H9 (cell line): ENCODE measurements at regions not wholly inside any gene's neighbourhood (a gene's known extent, or its start where the extent isn't known, plus 50 kb on each side); places are given as distances from the start of the nearest gene placed in this dataset.

Experiments
- DNase-seq: peaks from one replicate; pipeline ENCODE4 v3.0.0-alpha.2; 2017
- H2AFZ ChIP-seq: one replicate; pipeline ENCODE4 v1.6.1; 2013; ENCODE audit warnings: mild to moderate bottlenecking, low read length, control low read depth, moderate library complexity
- H2AK5ac ChIP-seq: 2 replicates; pipeline ENCODE4 v1.6.1; 2013; ENCODE audit warnings: low read length, control low read depth, mixed read lengths; ENCODE audit not compliant: insufficient read length
- H2BK120ac ChIP-seq: one replicate; pipeline ENCODE4 v1.6.1; 2013; ENCODE audit warnings: low read depth, mild to moderate bottlenecking, low read length, control low read depth, inconsistent platforms; ENCODE audit not compliant: poor library complexity, severe bottlenecking
- H2BK12ac ChIP-seq: 2 replicates; pipeline ENCODE4 v1.6.1; 2013; ENCODE audit warnings: low read length, control low read depth, mixed read lengths, low read depth; ENCODE audit not compliant: insufficient read length
- H2BK15ac ChIP-seq: 2 replicates; pipeline ENCODE4 v1.6.1; 2013; ENCODE audit warnings: low read depth, low read length, control low read depth
- H2BK20ac ChIP-seq: one replicate; pipeline ENCODE4 v1.6.1; 2013; ENCODE audit warnings: low read depth, mild to moderate bottlenecking, low read length, control low read depth, inconsistent platforms; ENCODE audit not compliant: poor library complexity, severe bottlenecking
- H2BK5ac ChIP-seq: 2 replicates; pipeline ENCODE4 v1.6.1; 2013; ENCODE audit warnings: low read length, control low read depth, mixed read lengths; ENCODE audit not compliant: insufficient read length
- H3K14ac ChIP-seq: 2 replicates; pipeline ENCODE4 v1.6.1; 2013; ENCODE audit warnings: low read length, control low read depth; ENCODE audit not compliant: insufficient read depth
- H3K18ac ChIP-seq: 2 replicates; pipeline ENCODE4 v1.6.1; 2013; ENCODE audit warnings: low read depth, mild to moderate bottlenecking, mixed read lengths, low read length, control low read depth; ENCODE audit not compliant: insufficient read length
- H3K23ac ChIP-seq: 2 replicates; pipeline ENCODE4 v1.6.1; 2013; ENCODE audit warnings: low read length, control low read depth, mixed read lengths, low read depth; ENCODE audit not compliant: insufficient read length
- H3K23me2 ChIP-seq: 2 replicates; pipeline ENCODE4 v1.6.1; 2013; ENCODE audit warnings: low read depth, mild to moderate bottlenecking, mixed read lengths, low read length, control low read depth; ENCODE audit not compliant: insufficient read length, poor library complexity, severe bottlenecking
- H3K27ac ChIP-seq: 2 replicates; pipeline ENCODE4 v1.5.1; 2013; ENCODE audit warnings: low read length, control low read depth, mixed read lengths, low read depth; ENCODE audit not compliant: insufficient read length
- H3K27me3 ChIP-seq: 2 replicates; pipeline ENCODE4 v1.6.1; 2013; ENCODE audit warnings: low read length, control low read depth, inconsistent platforms; ENCODE audit not compliant: insufficient read depth
- H3K4ac ChIP-seq: 2 replicates; pipeline ENCODE4 v1.6.1; 2013; ENCODE audit warnings: low read depth, mild to moderate bottlenecking, control low read depth, inconsistent platforms, low read length, moderate library complexity
- H3K4me1 ChIP-seq: 2 replicates; pipeline ENCODE4 v1.6.1; 2013; ENCODE audit warnings: low read length, control low read depth, inconsistent platforms; ENCODE audit not compliant: insufficient read depth
- H3K4me2 ChIP-seq: 2 replicates; pipeline ENCODE4 v1.6.1; 2013; ENCODE audit warnings: low read length, control low read depth, mixed read lengths; ENCODE audit not compliant: insufficient read length, insufficient read depth
- H3K56ac ChIP-seq: 2 replicates; pipeline ENCODE4 v1.6.1; 2013; ENCODE audit warnings: low read depth, mild to moderate bottlenecking, mixed read lengths, low read length, control low read depth; ENCODE audit not compliant: insufficient read length
- H3K79me1 ChIP-seq: 2 replicates; pipeline ENCODE4 v1.6.1; 2013; ENCODE audit warnings: low read depth, mild to moderate bottlenecking, moderate library complexity, low read length, control low read depth, inconsistent platforms; ENCODE audit not compliant: insufficient read depth, poor library complexity, severe bottlenecking
- H3K79me2 ChIP-seq: 2 replicates; pipeline ENCODE4 v1.6.1; 2013; ENCODE audit warnings: low read length, control low read depth, inconsistent platforms; ENCODE audit not compliant: insufficient read depth
- H3K9ac ChIP-seq: 2 replicates; pipeline ENCODE4 v1.6.1; 2013; ENCODE audit warnings: low read length, control low read depth, mixed read lengths; ENCODE audit not compliant: insufficient read length; ENCODE audit errors: extremely low read depth
- H3K9me3 ChIP-seq: one replicate; pipeline ENCODE4 v1.6.1; 2013; ENCODE audit warnings: low read depth, low read length, inconsistent platforms; ENCODE audit not compliant: control insufficient read depth
- H3T11ph ChIP-seq: one replicate; pipeline ENCODE4 v1.6.1; 2013; ENCODE audit warnings: mild to moderate bottlenecking, low read length, control low read depth, inconsistent platforms
- H4K20me1 ChIP-seq: one replicate; pipeline ENCODE4 v1.6.1; 2013; ENCODE audit not compliant: control insufficient read depth, insufficient read length, insufficient read depth
- H4K5ac ChIP-seq: 2 replicates; pipeline ENCODE4 v1.6.1; 2013; ENCODE audit warnings: low read depth, mild to moderate bottlenecking, mixed read lengths, low read length, control low read depth; ENCODE audit not compliant: insufficient read length
- H4K8ac ChIP-seq: replicated peaks from 2 replicates; pipeline ENCODE4 v1.6.1; 2013; ENCODE audit warnings: low read length, control low read depth, mixed read lengths, low read depth; ENCODE audit not compliant: insufficient read length
- H4K91ac ChIP-seq: 2 replicates; pipeline ENCODE4 v1.6.1; 2013; ENCODE audit warnings: low read depth, mild to moderate bottlenecking, moderate library complexity, mixed read lengths, low read length, control low read depth; ENCODE audit not compliant: insufficient read length
- H3K27ac Mint-ChIP-seq, 3 experiments: 2 replicates in 2 of 3; 3 replicates in 1 of 3; pipeline ENCODE4 v1.8.0; 2020 to 2021; ENCODE audit warnings: mixed read lengths in 3 of 3, mild to moderate bottlenecking in 1 of 3, moderate library complexity in 1 of 3
- H3K27me3 Mint-ChIP-seq: 2 replicates; pipeline ENCODE4 v1.8.0; 2021; ENCODE audit warnings: low read depth, mild to moderate bottlenecking, moderate library complexity, mixed read lengths
- H3K36me3 Mint-ChIP-seq, 3 experiments: 2 replicates in 2 of 3; 3 replicates in 1 of 3; pipeline ENCODE4 v1.8.0; 2020 to 2021; ENCODE audit warnings: low read depth in 3 of 3, mixed read lengths in 3 of 3; ENCODE audit not compliant: insufficient read depth in 1 of 3
- H3K4me1 Mint-ChIP-seq, 2 experiments: 2 replicates each; pipeline ENCODE4 v1.8.0; 2020; ENCODE audit warnings: mixed read lengths in 2 of 2
- H3K4me3 Mint-ChIP-seq, 2 experiments: 2 replicates in 1 of 2; 3 replicates in 1 of 2; pipeline ENCODE4 v1.8.0; 2020 to 2021; ENCODE audit warnings: mild to moderate bottlenecking in 2 of 2, mixed read lengths in 2 of 2, moderate library complexity in 1 of 2
- H3K9me3 Mint-ChIP-seq, 2 experiments: 2 replicates in 1 of 2; 3 replicates in 1 of 2; pipeline ENCODE4 v1.8.0; 2020; ENCODE audit warnings: mild to moderate bottlenecking in 2 of 2, mixed read lengths in 2 of 2, moderate library complexity in 1 of 2
- CTCF ChIP-seq: fragments of 200-600 bp; sonication (generic); conservative IDR thresholded peaks from 3 replicates; pipeline ENCODE4 v1.8.0; 2021; ENCODE audit warnings: antibody characterized with exemption, mild to moderate bottlenecking
- WGBS: extraction: QIAGEN DNeasy Blood & Tissue Kit; methylation state at CpG from one replicate; pipeline ENCODE4 v1.1.7; 2013; ENCODE audit warnings: missing lambda C conversion rate, low lambda C conversion rate, mixed read lengths; ENCODE audit not compliant: insufficient read length; ENCODE audit errors: extremely low coverage; 5-methylcytosine and 5-hydroxymethylcytosine counted together

DNA sequence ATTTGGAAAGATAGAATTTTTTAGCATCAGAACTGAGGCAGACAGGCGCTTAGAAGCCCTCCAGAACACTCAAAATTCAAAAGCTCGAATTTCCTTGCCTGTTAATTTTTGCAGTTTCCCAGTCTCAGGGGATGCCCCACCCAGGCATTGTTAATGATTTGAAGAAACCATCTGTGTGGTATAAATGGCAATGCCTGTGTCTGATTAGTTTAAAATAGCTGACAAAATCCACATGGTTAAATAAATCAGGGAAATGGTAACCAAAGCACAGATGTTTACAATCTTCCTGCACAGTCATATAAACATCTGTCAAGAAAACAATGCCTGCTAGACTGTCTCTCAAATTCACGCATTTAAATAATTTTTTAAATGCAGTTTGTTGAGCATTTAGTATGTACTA is 185.2 kb upstream of the RGMB start:
- no peaks in the 10 kb centered on the region for H3K23me2 ChIP-seq
- Mint-ChIP-seq H3K4me3 (no peak overlapping the region), H3K27ac (no peak overlapping the region), H3K9me3 (peaks cover 3 to 4% of the 10 kb centered on the region in 2 experiments; a peak in 3 of 5 replicates), H3K27me3 (no peaks in the 10 kb centered on the region), H3K36me3 (no peaks in the 10 kb centered on the region; a peak in 1 of 7 replicates), H3K4me1 (peaks cover 2 to 3% of the 10 kb centered on the region in 2 experiments; a peak in 2 of 4 replicates)
- H2BK15ac ChIP-seq, result no peak overlapping the region
- no peak overlapping the region for H2BK120ac ChIP-seq
- no peaks in the 10 kb centered on the region for H3K79me2 ChIP-seq
- H3K9ac ChIP-seq, result no peak overlapping the region
- no peaks in the 10 kb centered on the region for H3K4me1 ChIP-seq
- no peak for TF ChIP-seq CTCF
- no peak overlapping the region for H4K8ac ChIP-seq
- H4K20me1 ChIP-seq, result no peaks in the 10 kb centered on the region
- no peaks in the 10 kb centered on the region for H3K79me1 ChIP-seq
- no peak overlapping the region for H3K27ac ChIP-seq
- no peak overlapping the region for H3K18ac ChIP-seq
- H3K27me3 ChIP-seq, result no peaks in the 10 kb centered on the region
- no peak overlapping the region for H3T11ph ChIP-seq
- no peak overlapping the region for H3K14ac ChIP-seq
- H4K91ac ChIP-seq, result no peak overlapping the region
- H3K56ac ChIP-seq, result no peak overlapping the region
- H2AFZ ChIP-seq, result no peak overlapping the region
- no peak overlapping the region for H3K23ac ChIP-seq
- no peaks in the 10 kb centered on the region for H3K9me3 ChIP-seq
- no peak overlapping the region for H2BK5ac ChIP-seq
- H4K5ac ChIP-seq, result no peak overlapping the region
- H3K4me2 ChIP-seq, result no peak overlapping the region
- H3K4ac ChIP-seq, result no peak overlapping the region
- no peak overlapping the region for H2AK5ac ChIP-seq
- no peak for DNase-seq
- H2BK12ac ChIP-seq, result no peak overlapping the region
- no peak overlapping the region for H2BK20ac ChIP-seq
- WGBS, result no CpG with 5 or more reads among the region's 3 CpGs
